ENCODE measurements at regions not wholly inside any gene's neighbourhood (a gene's known extent, or its start where the extent isn't known, plus 50 kb on each side); places are given as distances from the start of the nearest gene placed in this dataset.
"Not testable (repeated sequence)": the region's sequence is repeated elsewhere in the genome, so short reads cannot be mapped to it uniquely, and the experiment has no call there.

GRCh38 chr10:123361832-123362231 lies 207.6 kb downstream of the BUB3 start:
- Histone ChIP-seq H3K9me3 (ENCODE audit: low read depth) (no peaks in the 10 kb centered on the region), H2AFZ (no peak overlapping the region), H3K4me3 (no peak overlapping the region), H3K27me3 (replicated peaks; ENCODE audit: insufficient read depth) (no peaks in the 10 kb centered on the region; the same call in 1 of the 2 replicates), H3K79me2 (ENCODE audit: insufficient read depth) (no peaks in the 10 kb centered on the region), H3F3A (ENCODE audit: insufficient read depth) (no peaks in the 10 kb centered on the region), H4K20me1 (ENCODE audit: insufficient read depth) (no peaks in the 10 kb centered on the region), H3K4me2 (ENCODE audit: unreplicated experiment) (no peak overlapping the region), H3K4me1 (ENCODE audit: insufficient read depth) (no peaks in the 10 kb centered on the region), H3K9ac (no peak overlapping the region), H3K9me2 (ENCODE audit: insufficient read depth) (no peaks in the 10 kb centered on the region), H3K27ac (no peak overlapping the region), H3K36me3 (ENCODE audit: low read depth) (no peaks in the 10 kb centered on the region)
- 28 to 37% methylated on average over 5 of the region's 5 CpGs for WGBS, 2 experiments (ENCODE audit: low coverage in 1 of 2, low lambda C conversion rate in 2 of 2, missing lambda C conversion rate in 2 of 2)
- in situ Hi-C loops (cut with MboI): no loop called here
- no peak for DNase-seq
- TF ChIP-seq EZH2 (IDR thresholded peaks at IDR 0.05; ENCODE audit: insufficient read depth, poor library complexity, severe bottlenecking): no peak

GRCh38 chr10:123367195-123367594 lies 213.0 kb downstream of the BUB3 start:
- no peaks in the 10 kb centered on the region for H3F3A ChIP-seq (ENCODE audit: insufficient read depth)
- TF ChIP-seq EZH2phosphoT487 (IDR thresholded peaks at IDR 0.05; ENCODE audit: insufficient read depth, low read depth) (no peak), EZH2 (IDR thresholded peaks at IDR 0.05; ENCODE audit: insufficient read depth, poor library complexity, severe bottlenecking) (no peak)
- in situ Hi-C loops (cut with MboI): no loop called here
- no peaks in the 10 kb centered on the region for H3K79me2 ChIP-seq (ENCODE audit: insufficient read depth)
- no peaks in the 10 kb centered on the region for H3K9me3 ChIP-seq (ENCODE audit: low read depth)
- H3K9me2 ChIP-seq (ENCODE audit: insufficient read depth): no peaks in the 10 kb centered on the region
- 24 to 37% methylated on average over 4 of the region's 4 CpGs for WGBS, 2 experiments (ENCODE audit: low coverage in 1 of 2, low lambda C conversion rate in 2 of 2, missing lambda C conversion rate in 2 of 2)
- H3K9ac ChIP-seq: no peak overlapping the region
- no peak overlapping the region for H2AFZ ChIP-seq
- no peaks in the 10 kb centered on the region for H3K4me1 ChIP-seq (ENCODE audit: insufficient read depth)
- H3K36me3 ChIP-seq (ENCODE audit: low read depth): no peaks in the 10 kb centered on the region
- H4K20me1 ChIP-seq (ENCODE audit: insufficient read depth): no peaks in the 10 kb centered on the region
- no peaks in the 10 kb centered on the region for H3K27me3 ChIP-seq (replicated peaks; ENCODE audit: insufficient read depth)
- no peak overlapping the region for H3K27ac ChIP-seq
- no peak for DNase-seq
- no peak overlapping the region for H3K4me2 ChIP-seq (ENCODE audit: unreplicated experiment)
- H3K4me3 ChIP-seq: no peak overlapping the region

GRCh38 chr10:123371626-123372025 lies 217.4 kb downstream of the BUB3 start:
- H3K4me2 ChIP-seq (ENCODE audit: unreplicated experiment); H2AFZ ChIP-seq; H3K4me3 ChIP-seq; H3K9me2 ChIP-seq (ENCODE audit: insufficient read depth); H3K36me3 ChIP-seq (ENCODE audit: low read depth); H3K9me3 ChIP-seq (ENCODE audit: low read depth); H3K4me1 ChIP-seq (ENCODE audit: insufficient read depth); H3F3A ChIP-seq (ENCODE audit: insufficient read depth); H3K27me3 ChIP-seq (replicated peaks; ENCODE audit: insufficient read depth); H3K79me2 ChIP-seq (ENCODE audit: insufficient read depth); H4K20me1 ChIP-seq (ENCODE audit: insufficient read depth); H3K9ac ChIP-seq; H3K27ac ChIP-seq; DNase-seq; in situ Hi-C loops (cut with MboI): not testable (repeated sequence)
- 5 to 17% methylated on average over 2 of the region's 2 CpGs for WGBS, 2 experiments (ENCODE audit: low coverage in 1 of 2, low lambda C conversion rate in 2 of 2, missing lambda C conversion rate in 2 of 2)

GRCh38 chr10:123373591-123373990 lies 219.4 kb downstream of the BUB3 start:
- H3F3A ChIP-seq (ENCODE audit: insufficient read depth): no peaks in the 10 kb centered on the region
- in situ Hi-C loops (cut with MboI): no loop called here
- H4K20me1 ChIP-seq (ENCODE audit: insufficient read depth): no peaks in the 10 kb centered on the region
- TF ChIP-seq EZH2 (IDR thresholded peaks at IDR 0.05; ENCODE audit: insufficient read depth, poor library complexity, severe bottlenecking): no peak
- no peak for TF ChIP-seq EZH2phosphoT487 (IDR thresholded peaks at IDR 0.05; ENCODE audit: insufficient read depth, low read depth)
- H3K36me3 ChIP-seq (ENCODE audit: low read depth): no peaks in the 10 kb centered on the region
- H3K9ac ChIP-seq: no peak overlapping the region
- no peak overlapping the region for H2AFZ ChIP-seq
- no peaks in the 10 kb centered on the region; the same call in 1 of the 2 replicates for H3K27me3 ChIP-seq (replicated peaks; ENCODE audit: insufficient read depth)
- DNase-seq: no peak
- H3K79me2 ChIP-seq (ENCODE audit: insufficient read depth): no peaks in the 10 kb centered on the region
- H3K9me3 ChIP-seq (ENCODE audit: low read depth): no peaks in the 10 kb centered on the region
- no peaks in the 10 kb centered on the region for H3K9me2 ChIP-seq (ENCODE audit: insufficient read depth)
- H3K4me1 ChIP-seq (ENCODE audit: insufficient read depth): no peaks in the 10 kb centered on the region
- no peak overlapping the region for H3K27ac ChIP-seq
- no peak overlapping the region for H3K4me2 ChIP-seq (ENCODE audit: unreplicated experiment)
- WGBS, 2 experiments (ENCODE audit: low coverage in 1 of 2, low lambda C conversion rate in 2 of 2, missing lambda C conversion rate in 2 of 2): 20 to 24% methylated on average over 6 of the region's 6 CpGs
- no peak overlapping the region for H3K4me3 ChIP-seq

- no peaks in the 10 kb centered on the region for H3K4me1 ChIP-seq (ENCODE audit: insufficient read depth)
- no peaks in the 10 kb centered on the region for H3K79me2 ChIP-seq (ENCODE audit: insufficient read depth)
- no peak for DNase-seq
- in situ Hi-C loops (cut with MboI): no loop called here
- H2AFZ ChIP-seq: no peak overlapping the region
- no peaks in the 10 kb centered on the region for H3K36me3 ChIP-seq (ENCODE audit: low read depth)
- H3K9ac ChIP-seq: no peak overlapping the region
- no peaks in the 10 kb centered on the region for H3K9me2 ChIP-seq (ENCODE audit: insufficient read depth)
- H3K4me2 ChIP-seq (ENCODE audit: unreplicated experiment): no peak overlapping the region
- H3K27me3 ChIP-seq (replicated peaks; ENCODE audit: insufficient read depth): no peaks in the 10 kb centered on the region; the same call in 1 of the 2 replicates
- H3K9me3 ChIP-seq (ENCODE audit: low read depth): no peaks in the 10 kb centered on the region
- 34 to 36% methylated on average over 3 of the region's 3 CpGs for WGBS, 2 experiments (ENCODE audit: low coverage in 1 of 2, low lambda C conversion rate in 2 of 2, missing lambda C conversion rate in 2 of 2)
- TF ChIP-seq EZH2 (IDR thresholded peaks at IDR 0.05; ENCODE audit: insufficient read depth, poor library complexity, severe bottlenecking): no peak
- no peak for TF ChIP-seq EZH2phosphoT487 (IDR thresholded peaks at IDR 0.05; ENCODE audit: insufficient read depth, low read depth)
- no peaks in the 10 kb centered on the region for H4K20me1 ChIP-seq (ENCODE audit: insufficient read depth)
- no peak overlapping the region for H3K27ac ChIP-seq
- no peak overlapping the region for H3K4me3 ChIP-seq
- no peaks in the 10 kb centered on the region for H3F3A ChIP-seq (ENCODE audit: insufficient read depth)
These were observed 220.9 kb downstream of the BUB3 start for GRCh38 chr10:123375097-123375496.

All from GM23248 (cell line).